ENCODE measurements at regions not wholly inside any gene's neighbourhood (a gene's known extent, or its start where the extent isn't known, plus 50 kb on each side); places are given as distances from the start of the nearest gene placed in this dataset.

- in situ Hi-C loops (cut with HindIII; ENCODE audit: low pct_unique_long_range_greater_than_20kb, low sequenced_read_pairs): no loop called here
- no peak for DNase-seq (ENCODE audit: low read depth, low spot score)
These were observed 75.9 kb upstream of the CCNG1 start for GRCh38 chr5:163361450-163361849.

GRCh38 chr5:163362840-163363371, 74.5 kb upstream of the CCNG1 start:
- in situ Hi-C loops (cut with HindIII; ENCODE audit: low pct_unique_long_range_greater_than_20kb, low sequenced_read_pairs): no loop called here
- no peak for DNase-seq (ENCODE audit: low read depth, low spot score)

GRCh38 chr5:163363389-163363788, 74.0 kb upstream of the CCNG1 start:
- in situ Hi-C loops (cut with HindIII; ENCODE audit: low pct_unique_long_range_greater_than_20kb, low sequenced_read_pairs): no loop called here
- no peak for DNase-seq (ENCODE audit: low read depth, low spot score)

- no peak for DNase-seq (ENCODE audit: low read depth, low spot score)
- in situ Hi-C loops (cut with HindIII; ENCODE audit: low pct_unique_long_range_greater_than_20kb, low sequenced_read_pairs): no loop called here
These were observed 70.6 kb upstream of the CCNG1 start for GRCh38 chr5:163366757-163367156.

- DNase-seq (ENCODE audit: low read depth, low spot score): no peak
- in situ Hi-C loops (cut with HindIII; ENCODE audit: low pct_unique_long_range_greater_than_20kb, low sequenced_read_pairs): no loop called here
These were observed 67.5 kb upstream of the CCNG1 start for GRCh38 chr5:163369776-163370385.

- DNase-seq (ENCODE audit: low read depth, low spot score): no peak
- in situ Hi-C loops (cut with HindIII; ENCODE audit: low pct_unique_long_range_greater_than_20kb, low sequenced_read_pairs): no loop called here
These were observed 63.8 kb upstream of the CCNG1 start for GRCh38 chr5:163373436-163374084.

GRCh38 chr5:163377982-163378381, 59.4 kb upstream of the CCNG1 start:
- DNase-seq (ENCODE audit: low read depth, low spot score): no peak
- in situ Hi-C loops (cut with HindIII; ENCODE audit: low pct_unique_long_range_greater_than_20kb, low sequenced_read_pairs): no loop called here

GRCh38 chr5:163379298-163380155, 57.9 kb upstream of the CCNG1 start:
- DNase-seq (ENCODE audit: low read depth, low spot score): peak; percentile 73
- in situ Hi-C loops (cut with HindIII; ENCODE audit: low pct_unique_long_range_greater_than_20kb, low sequenced_read_pairs): no loop called here

GRCh38 chr5:163381832-163382231, 55.6 kb upstream of the CCNG1 start:
- in situ Hi-C loops (cut with HindIII; ENCODE audit: low pct_unique_long_range_greater_than_20kb, low sequenced_read_pairs): no loop called here
- no peak for DNase-seq (ENCODE audit: low read depth, low spot score)

GRCh38 chr5:163383754-163384153, 53.6 kb upstream of the CCNG1 start:
- no peak for DNase-seq (ENCODE audit: low read depth, low spot score)
- in situ Hi-C loops (cut with HindIII; ENCODE audit: low pct_unique_long_range_greater_than_20kb, low sequenced_read_pairs): no loop called here

- in situ Hi-C loops (cut with HindIII; ENCODE audit: low pct_unique_long_range_greater_than_20kb, low sequenced_read_pairs): no loop called here
- no peak for DNase-seq (ENCODE audit: low read depth, low spot score)
These were observed 52.7 kb upstream of the CCNG1 start for GRCh38 chr5:163384669-163385068.

- in situ Hi-C loops (cut with HindIII; ENCODE audit: low pct_unique_long_range_greater_than_20kb, low sequenced_read_pairs): no loop called here
These were observed 52.1 kb upstream of the CCNG1 start for GRCh38 chr5:163385271-163385670.

GRCh38 chr5:163385824-163386223, 51.6 kb upstream of the CCNG1 start:
- in situ Hi-C loops (cut with HindIII; ENCODE audit: low pct_unique_long_range_greater_than_20kb, low sequenced_read_pairs): no loop called here
- DNase-seq (ENCODE audit: low read depth, low spot score): no peak

More at GRCh38 chr5:163385271-163385670, 52.1 kb upstream of the CCNG1 start:
- peak; percentile 74 for DNase-seq (ENCODE audit: low read depth, low spot score)

- no peak for DNase-seq (ENCODE audit: low read depth, low spot score)
- in situ Hi-C loops (cut with HindIII; ENCODE audit: low pct_unique_long_range_greater_than_20kb, low sequenced_read_pairs): no loop called here
These were observed 51.0 kb upstream of the CCNG1 start for GRCh38 chr5:163386352-163386751.

GRCh38 chr5:163387589-163388343, 49.6 kb upstream of the CCNG1 start:
- DNase-seq (ENCODE audit: low read depth, low spot score): no peak
- in situ Hi-C loops (cut with HindIII; ENCODE audit: low pct_unique_long_range_greater_than_20kb, low sequenced_read_pairs): no loop called here

All from SK-MEL-5 (cell line).